Progenitor cell of endocrine pancreas (in vitro differentiated cells): ENCODE measurements at regions not wholly inside any gene's neighbourhood (a gene's known extent, or its start where the extent isn't known, plus 50 kb on each side); places are given as distances from the start of the nearest gene placed in this dataset.
"Not testable (repeated sequence)": the region's sequence is repeated elsewhere in the genome, so short reads cannot be mapped to it uniquely, and the experiment has no call there.

Experiments used
- DNase-seq: peaks from one replicate; pipeline ENCODE4 v3.0.0; 2021; ENCODE audit warnings: low spot score; ENCODE audit not compliant: unreplicated experiment
- H3K27ac Mint-ChIP-seq: 2 replicates; pipeline ENCODE4 v1.8.0; 2021; ENCODE audit warnings: mild to moderate bottlenecking, moderate library complexity, mixed read lengths
- H3K27me3 Mint-ChIP-seq: 2 replicates; pipeline ENCODE4 v1.8.0; 2021; ENCODE audit warnings: mixed read lengths
- H3K36me3 Mint-ChIP-seq: 2 replicates; pipeline ENCODE4 v1.8.0; 2022; ENCODE audit warnings: mixed read lengths; ENCODE audit not compliant: insufficient read depth
- H3K4me1 Mint-ChIP-seq: 2 replicates; pipeline ENCODE4 v1.8.0; 2021; ENCODE audit warnings: low read depth, mixed read lengths
- H3K4me3 Mint-ChIP-seq: 2 replicates; pipeline ENCODE4 v1.8.0; 2021; ENCODE audit warnings: low read depth, mild to moderate bottlenecking, moderate library complexity, mixed read lengths
- H3K9me3 Mint-ChIP-seq: 2 replicates; pipeline ENCODE4 v1.8.0; 2021; ENCODE audit warnings: low read depth, mixed read lengths
- TF ChIP-seq, protein P1 (sequence below): fragments of 200-600 bp; sonication (generic); IDR thresholded peaks from one replicate; pipeline ENCODE4 v1.5.0; 2021; ENCODE audit warnings: antibody characterized with exemption, mild to moderate bottlenecking; ENCODE audit not compliant: unreplicated experiment

DNA sequence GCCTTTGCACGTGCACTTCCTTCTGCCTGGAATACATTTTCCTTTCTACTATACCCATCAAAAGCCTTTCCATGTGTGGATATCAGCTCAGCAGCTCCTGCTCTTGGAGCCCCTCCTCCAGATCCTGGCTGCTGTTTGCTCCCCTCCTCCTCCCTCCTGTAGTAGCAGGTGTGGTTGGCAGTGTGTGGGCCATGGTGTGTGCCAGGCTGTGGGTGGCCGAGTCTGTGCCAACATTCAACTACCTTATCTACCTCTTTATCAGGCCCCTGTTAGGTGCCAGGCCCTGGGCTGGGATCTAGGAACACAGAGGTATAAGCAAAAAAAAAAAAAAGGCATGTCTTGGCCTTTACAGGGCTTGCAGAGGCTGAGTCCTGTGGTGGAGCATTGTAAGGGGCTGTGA lies 180.6 kb upstream of the JUN start:
- H3K27ac Mint-ChIP-seq, result no peak overlapping the region
- no peaks in the 10 kb centered on the region for H3K36me3 Mint-ChIP-seq
- peaks cover 2% of the 10 kb centered on the region for H3K4me1 Mint-ChIP-seq
- no peaks in the 10 kb centered on the region for H3K27me3 Mint-ChIP-seq
- H3K9me3 Mint-ChIP-seq, result peaks cover 9% of the 10 kb centered on the region
- no peak overlapping the region for H3K4me3 Mint-ChIP-seq
- TF ChIP-seq, protein P1, sequence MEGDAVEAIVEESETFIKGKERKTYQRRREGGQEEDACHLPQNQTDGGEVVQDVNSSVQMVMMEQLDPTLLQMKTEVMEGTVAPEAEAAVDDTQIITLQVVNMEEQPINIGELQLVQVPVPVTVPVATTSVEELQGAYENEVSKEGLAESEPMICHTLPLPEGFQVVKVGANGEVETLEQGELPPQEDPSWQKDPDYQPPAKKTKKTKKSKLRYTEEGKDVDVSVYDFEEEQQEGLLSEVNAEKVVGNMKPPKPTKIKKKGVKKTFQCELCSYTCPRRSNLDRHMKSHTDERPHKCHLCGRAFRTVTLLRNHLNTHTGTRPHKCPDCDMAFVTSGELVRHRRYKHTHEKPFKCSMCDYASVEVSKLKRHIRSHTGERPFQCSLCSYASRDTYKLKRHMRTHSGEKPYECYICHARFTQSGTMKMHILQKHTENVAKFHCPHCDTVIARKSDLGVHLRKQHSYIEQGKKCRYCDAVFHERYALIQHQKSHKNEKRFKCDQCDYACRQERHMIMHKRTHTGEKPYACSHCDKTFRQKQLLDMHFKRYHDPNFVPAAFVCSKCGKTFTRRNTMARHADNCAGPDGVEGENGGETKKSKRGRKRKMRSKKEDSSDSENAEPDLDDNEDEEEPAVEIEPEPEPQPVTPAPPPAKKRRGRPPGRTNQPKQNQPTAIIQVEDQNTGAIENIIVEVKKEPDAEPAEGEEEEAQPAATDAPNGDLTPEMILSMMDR, result no peak
- DNase-seq, result no peak

DNA sequence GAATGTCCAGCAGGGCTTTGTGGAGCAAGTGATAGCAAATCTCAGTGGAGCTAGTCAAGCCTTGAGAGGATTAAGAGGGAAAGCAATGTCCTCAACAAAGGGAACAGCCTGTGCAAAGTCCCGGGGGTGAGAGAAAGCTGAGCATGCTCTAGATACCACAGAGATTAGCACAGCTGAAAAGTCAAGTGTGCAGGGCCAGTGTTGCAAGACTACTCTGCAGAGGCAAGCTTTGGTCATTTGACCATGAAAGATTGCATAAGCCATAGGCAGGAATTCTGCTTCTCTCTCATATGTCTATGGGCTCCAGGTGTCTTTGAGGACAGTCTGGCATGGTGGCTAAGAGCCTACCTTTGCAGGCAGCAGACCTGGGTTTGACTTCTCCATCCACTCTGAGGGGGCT lies 181.0 kb upstream of the JUN start:
- Mint-ChIP-seq H3K36me3 (no peaks in the 10 kb centered on the region), H3K27ac (no peak overlapping the region), H3K4me1 (peaks cover 2% of the 10 kb centered on the region), H3K27me3 (no peaks in the 10 kb centered on the region), H3K9me3 (peaks cover 9% of the 10 kb centered on the region), H3K4me3 (no peak overlapping the region)
- TF ChIP-seq, protein P1, result no peak
- no peak for DNase-seq

DNA sequence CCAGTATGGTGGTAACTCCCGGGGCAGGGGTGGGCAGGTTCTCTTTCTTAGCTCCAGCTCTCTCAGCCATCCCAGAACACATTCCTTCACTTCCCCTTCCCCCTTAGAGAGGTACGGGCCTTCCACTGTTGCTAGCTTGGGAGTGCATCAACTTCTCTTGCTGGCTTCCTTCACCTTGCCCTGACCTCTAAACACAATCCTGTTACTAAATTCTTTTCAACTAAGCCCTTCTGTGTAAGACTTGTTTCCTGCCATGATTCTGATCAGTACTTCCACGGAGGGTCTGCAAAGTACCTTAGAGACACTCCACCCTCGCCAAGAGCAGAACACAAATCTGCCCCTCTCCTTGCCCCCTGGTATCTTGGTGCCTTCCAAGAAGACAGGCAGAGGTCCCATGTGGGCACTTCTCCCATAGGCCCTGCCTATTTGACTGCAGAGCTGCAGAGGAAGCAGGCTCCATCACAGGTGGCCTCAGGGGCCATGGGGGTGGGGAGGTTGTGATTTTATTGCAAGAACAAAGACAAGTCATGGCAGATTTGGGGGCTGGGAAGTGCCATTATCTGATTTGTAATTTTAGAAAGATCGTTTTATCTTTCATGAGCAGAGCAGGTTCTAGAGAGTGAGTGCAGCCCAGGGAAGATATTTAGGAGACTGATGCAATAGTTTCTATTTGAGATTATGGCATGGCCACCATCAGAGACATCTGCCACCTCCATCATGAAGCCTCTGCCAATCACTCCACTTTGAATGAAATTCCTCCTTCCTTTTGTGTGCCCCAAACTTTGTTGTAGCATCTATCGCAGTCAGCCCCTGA lies 182.5 kb upstream of the JUN start:
- H3K36me3 Mint-ChIP-seq, result no peaks in the 10 kb centered on the region
- DNase-seq, result no peak
- no peak overlapping the region for H3K4me3 Mint-ChIP-seq
- TF ChIP-seq, protein P1, result no peak
- no peaks in the 10 kb centered on the region for H3K27me3 Mint-ChIP-seq
- peaks cover 2% of the 10 kb centered on the region for H3K4me1 Mint-ChIP-seq
- peaks cover 2% of the 10 kb centered on the region for H3K9me3 Mint-ChIP-seq
- H3K27ac Mint-ChIP-seq, result no peak overlapping the region

DNA sequence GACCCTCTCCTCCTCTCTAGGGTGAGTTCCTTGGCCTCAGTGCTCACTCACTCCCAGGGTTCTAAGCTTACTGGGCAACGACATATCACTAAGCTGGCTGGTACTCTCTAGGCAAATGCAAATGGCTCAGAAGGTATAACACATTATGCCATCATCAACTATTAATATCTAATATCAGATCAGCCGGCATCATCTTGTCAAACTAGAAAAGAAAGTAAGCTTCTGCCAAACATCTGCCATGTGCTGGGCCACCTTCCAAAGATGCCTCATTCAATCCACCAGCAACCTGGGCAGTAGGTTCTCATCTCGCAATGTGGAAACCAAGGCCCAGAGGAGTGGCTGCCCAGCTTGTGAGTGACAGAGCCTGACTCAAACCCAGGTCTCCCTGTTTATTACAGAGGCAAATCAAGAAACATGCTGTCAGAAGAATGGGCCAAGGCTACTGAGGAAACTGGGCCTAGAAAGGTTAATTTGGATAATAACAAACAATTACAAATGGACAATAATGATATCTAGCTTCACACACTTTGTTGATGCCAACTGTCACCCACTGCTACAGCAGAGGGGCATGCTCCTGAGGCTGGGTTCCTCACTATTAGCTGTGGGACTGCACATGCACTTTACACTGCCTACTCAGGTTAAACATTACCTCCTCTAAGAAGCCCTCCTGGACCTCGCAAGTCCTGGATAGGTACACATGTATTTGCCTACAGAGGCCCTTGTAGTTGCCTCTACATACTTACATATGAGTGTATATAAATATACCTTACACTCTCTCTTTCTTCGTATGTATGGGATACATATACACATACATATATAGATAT lies 183.3 kb upstream of the JUN start:
- Mint-ChIP-seq H3K27ac (no peak overlapping the region), H3K4me1 (peaks cover 2% of the 10 kb centered on the region), H3K27me3 (peaks cover 2% of the 10 kb centered on the region), H3K4me3 (no peak overlapping the region), H3K9me3 (no peaks in the 10 kb centered on the region), H3K36me3 (no peaks in the 10 kb centered on the region)
- DNase-seq, result no peak
- TF ChIP-seq, protein P1, result no peak

DNA sequence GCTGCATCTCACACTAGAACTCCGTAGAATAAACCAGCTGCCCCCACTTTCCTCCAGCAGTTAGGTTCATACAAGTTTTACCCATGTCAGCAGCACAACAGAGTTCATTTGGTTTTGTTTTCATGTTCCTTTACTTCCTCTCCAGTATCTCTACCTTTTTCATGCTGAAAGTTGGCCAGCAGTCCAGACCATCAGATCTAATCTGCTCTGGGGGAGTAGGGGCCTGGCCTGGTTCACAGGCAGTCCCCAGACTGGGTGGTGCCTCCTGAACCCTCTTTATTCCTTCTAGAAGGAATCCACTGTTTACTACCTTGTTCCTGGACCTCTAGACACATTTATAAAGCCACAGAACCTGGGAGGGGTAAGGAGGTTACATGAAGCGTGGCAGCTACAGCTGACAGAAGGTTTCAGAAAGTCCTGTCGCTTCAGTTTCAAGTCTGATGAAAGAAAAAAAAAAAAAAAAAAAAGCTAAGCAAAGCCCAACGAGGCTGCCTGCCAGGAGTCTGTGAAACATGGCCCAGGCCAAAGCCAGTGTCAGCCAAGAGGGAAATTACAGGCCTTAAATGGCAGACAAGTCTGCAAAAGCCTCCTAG lies 184.6 kb upstream of the JUN start:
- Mint-ChIP-seq H3K27me3 (peaks cover 10% of the 10 kb centered on the region), H3K4me3 (no peak overlapping the region), H3K27ac (no peak overlapping the region), H3K4me1 (peaks cover 2% of the 10 kb centered on the region), H3K9me3 (no peaks in the 10 kb centered on the region), H3K36me3 (no peaks in the 10 kb centered on the region)
- TF ChIP-seq, protein P1, result no peak
- no peak for DNase-seq

DNA sequence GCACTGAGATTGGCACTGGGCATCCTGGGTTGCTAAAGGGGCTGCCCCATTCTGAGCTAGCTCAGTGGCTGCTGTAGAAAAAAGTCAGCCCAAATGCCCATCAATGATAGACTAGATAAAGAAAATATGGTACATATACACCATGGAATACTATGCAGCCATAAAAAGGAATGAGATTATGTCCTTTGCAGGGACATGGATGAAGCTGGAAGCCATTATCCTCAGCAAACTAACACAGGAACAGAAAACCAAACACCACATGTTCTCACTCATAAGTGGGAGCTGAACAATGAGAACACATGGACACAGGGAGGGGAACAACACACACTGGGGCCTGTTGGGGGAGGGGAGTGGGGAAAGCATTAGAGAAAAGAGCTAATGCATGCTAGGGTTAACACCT lies 185.3 kb upstream of the JUN start:
- H3K36me3 Mint-ChIP-seq, H3K4me1 Mint-ChIP-seq, H3K4me3 Mint-ChIP-seq, H3K27ac Mint-ChIP-seq, H3K27me3 Mint-ChIP-seq, DNase-seq, H3K9me3 Mint-ChIP-seq: not testable (repeated sequence)
